ENCODE measurements at regions not wholly inside any gene's neighbourhood (a gene's known extent, or its start where the extent isn't known, plus 50 kb on each side); places are given as distances from the start of the nearest gene placed in this dataset.

DNA sequence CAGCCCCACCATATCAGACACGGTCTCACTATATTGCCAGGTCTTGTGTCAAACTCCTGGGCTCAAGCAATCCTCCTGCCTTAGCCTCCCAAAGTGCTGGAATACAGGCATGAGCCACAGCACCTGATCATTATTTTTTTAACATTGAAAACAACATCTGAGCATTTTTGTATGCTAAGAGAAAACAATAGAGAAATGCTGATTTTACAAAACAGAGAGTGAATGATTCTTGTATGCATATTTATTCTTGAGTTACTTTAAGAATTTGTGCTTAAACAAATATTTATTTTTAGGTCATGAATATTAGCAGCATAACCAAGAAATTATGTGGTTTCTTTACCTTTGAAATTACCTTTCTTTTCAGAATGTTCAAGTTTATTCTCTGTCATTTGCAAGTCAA lies 81.8 kb upstream of the KITLG start:
- no peak for TF ChIP-seq POLR2A (IDR thresholded peaks at IDR 0.05; ENCODE audit: low read length)
- TF ChIP-seq GATA1 (IDR thresholded peaks at IDR 0.05; ENCODE audit: low read depth, low read length) = no peak
